HCT116 (cell line): ENCODE measurements at regions not wholly inside any gene's neighbourhood (a gene's known extent, or its start where the extent isn't known, plus 50 kb on each side); places are given as distances from the start of the nearest gene placed in this dataset.

Experiments
- ATAC-seq: fragments of 200-7000 bp; cut with Tn5 transposase; 2 replicates; pipeline ENCODE4 v1.9.1; 2020; ENCODE audit warnings: mild to moderate bottlenecking, moderate library complexity
- BruUV-seq: library from RNA; stranded (reverse); fragments of 400-500 nt; replicated peaks from 2 replicates; lab custom pipeline; 2021; lab: Mats Ljungman, UMichigan
- CTCF ChIA-PET: fragments of 300-600 bp; sonication (Branson Sonifier 250); formaldehyde crosslinking; loops from one replicate; lab custom pipeline; 2021; ENCODE audit warnings: antibody characterized with exemption; lab: Charles Lee
- POLR2A ChIA-PET: fragments of 300-600, 350-600 bp; sonication (Branson Sonifier 250); formaldehyde crosslinking; loops from one replicate; lab custom pipeline; 2021; ENCODE audit warnings: antibody characterized with exemption; lab: Charles Lee
- RAD21 ChIA-PET, 2 experiments: fragments of 300-600 bp; sonication (Branson Sonifier 250); formaldehyde crosslinking; loops; one replicate each; lab custom pipeline; 2023; ENCODE audit warnings: low total read pairs in 2 of 2; ENCODE audit not compliant: uncharacterized antibody in 2 of 2, unreplicated experiment in 2 of 2, low non-redundant PET in 1 of 2; lab: Charles Lee
- DNase-seq: peaks from one replicate; pipeline ENCODE4 v3.0.0-alpha.2; 2010; ENCODE audit warnings: low read depth, low spot score
- H2AFZ ChIP-seq: fragments of 200-600 bp; shearing (Covaris generic), sonication (generic); 2 replicates; pipeline ENCODE4 v1.6.1; 2017; ENCODE audit warnings: low read depth, mixed run types, mixed read lengths, antibody characterized with exemption, low read length; ENCODE audit not compliant: poor library complexity, severe bottlenecking
- H3K27ac ChIP-seq: 2 replicates; pipeline ENCODE4 v1.5.1; 2012; ENCODE audit warnings: low read depth, low read length
- H3K27me3 ChIP-seq: fragments of 200-600 bp; sonication (generic); 2 replicates; pipeline ENCODE4 v1.6.1; 2016; ENCODE audit warnings: mixed run types, low read length, mixed read lengths; ENCODE audit not compliant: insufficient read depth
- H3K36me3 ChIP-seq, 2 experiments: fragments of 200-500 bp in 1 of 2; fragments of 200-600 bp in 1 of 2; sonication (Bioruptor generic) in 1 of 2; sonication (generic) in 1 of 2; 2 replicates each; pipeline versions ENCODE4 v1.5.1 to v1.6.1; 2014 to 2016; ENCODE audit warnings: low read length in 2 of 2, inconsistent platforms in 1 of 2, mixed read lengths in 1 of 2, mixed run types in 1 of 2; ENCODE audit not compliant: insufficient read depth in 2 of 2, control insufficient read depth in 1 of 2
- H3K4me1 ChIP-seq, 2 experiments: fragments of 200-600 bp in 1 of 2; sonication (generic) in 1 of 2; 2 replicates each; pipeline versions ENCODE4 v1.5.1 to v1.6.1; 2012 to 2017; ENCODE audit warnings: low read length in 2 of 2, inconsistent platforms in 1 of 2, mild to moderate bottlenecking in 1 of 2, mixed read lengths in 1 of 2, mixed run types in 1 of 2, moderate library complexity in 1 of 2; ENCODE audit not compliant: insufficient read depth in 2 of 2, control insufficient read depth in 1 of 2
- H3K4me2 ChIP-seq: fragments of 200-600 bp; sonication (generic); 2 replicates; pipeline ENCODE4 v1.6.1; 2017; ENCODE audit warnings: mixed run types, low read length, mixed read lengths
- H3K4me3 ChIP-seq, 2 experiments: fragments of 200-600 bp in 1 of 2; sonication (generic) in 1 of 2; replicated peaks in 1 of 2; 2 replicates each; pipeline ENCODE4 v1.5.1; 2011 to 2016; ENCODE audit warnings: low read length in 2 of 2, control low read depth in 1 of 2, low read depth in 1 of 2, mild to moderate bottlenecking in 1 of 2, mixed read lengths in 1 of 2, mixed run types in 1 of 2
- H3K79me2 ChIP-seq: fragments of 200-600 bp; sonication (generic); 2 replicates; pipeline ENCODE4 v1.6.1; 2017; ENCODE audit warnings: mild to moderate bottlenecking, mixed run types, low read length, moderate library complexity, mixed read lengths; ENCODE audit not compliant: insufficient read depth
- H3K9ac ChIP-seq: fragments of 200-600 bp; sonication (generic); 2 replicates; pipeline ENCODE4 v1.6.1; 2016; ENCODE audit warnings: low read length, mixed read lengths
- H3K9me2 ChIP-seq: fragments of 200-600 bp; sonication (generic), shearing (Covaris generic); 2 replicates; pipeline ENCODE4 v1.6.1; 2017; ENCODE audit warnings: mixed run types, mild to moderate bottlenecking, moderate library complexity; ENCODE audit not compliant: insufficient read depth
- H3K9me3 ChIP-seq, 2 experiments: fragments of 200-500 bp in 1 of 2; fragments of 200-600 bp in 1 of 2; sonication (Bioruptor generic) in 1 of 2; sonication (generic) in 1 of 2; 2 replicates each; pipeline ENCODE4 v1.6.1; 2014 to 2017; ENCODE audit warnings: low read length in 2 of 2, mixed read lengths in 2 of 2, inconsistent platforms in 1 of 2, low read depth in 1 of 2, mild to moderate bottlenecking in 1 of 2, mixed run types in 1 of 2, moderate library complexity in 1 of 2; ENCODE audit not compliant: control insufficient read depth in 1 of 2, insufficient read depth in 1 of 2
- H4K20me1 ChIP-seq: fragments of 200-600 bp; sonication (generic), shearing (Covaris generic); 2 replicates; pipeline ENCODE4 v1.6.1; 2017; ENCODE audit warnings: mixed run types, mild to moderate bottlenecking, moderate library complexity; ENCODE audit not compliant: insufficient read depth
- CEBPB ChIP-seq: IDR thresholded peaks from 2 replicates; pipeline ENCODE4 v1.6.1; 2012; ENCODE audit warnings: low read depth
- CTCF ChIP-seq, 3 experiments: fragments of 200-600 bp in 1 of 3; sonication (generic) in 1 of 3; IDR thresholded peaks in 2 of 3; conservative IDR thresholded peaks in 1 of 3; 2 replicates each; pipeline ENCODE4 v1.5.1; 2012 to 2017; ENCODE audit warnings: low read depth in 2 of 3, low read length in 2 of 3, antibody characterized with exemption in 1 of 3, borderline replicate concordance in 1 of 3, control low read depth in 1 of 3, mild to moderate bottlenecking in 1 of 3, mixed read lengths in 1 of 3, mixed run types in 1 of 3, moderate library complexity in 1 of 3; ENCODE audit not compliant: insufficient read depth in 1 of 3
- ELF1 ChIP-seq: IDR thresholded peaks from 2 replicates; pipeline ENCODE4 v1.6.1; 2012; ENCODE audit warnings: low read depth, borderline replicate concordance
- EZH2 ChIP-seq: fragments of 200-600 bp; sonication (generic); IDR thresholded peaks from 2 replicates; pipeline ENCODE4 v1.6.1; 2017; ENCODE audit warnings: antibody characterized with exemption, mixed run types
- EZH2phosphoT487 ChIP-seq: fragments of 200-600 bp; IDR thresholded peaks from 2 replicates; pipeline ENCODE4 v1.6.1; 2018; ENCODE audit warnings: antibody characterized with exemption, borderline replicate concordance
- FOSL1 ChIP-seq: IDR thresholded peaks from 2 replicates; pipeline ENCODE4 v1.6.1; 2012; ENCODE audit warnings: low read depth
- SRF ChIP-seq: IDR thresholded peaks from 2 replicates; pipeline ENCODE4 v1.6.1; 2012; ENCODE audit warnings: low read depth
- TCF7L2 ChIP-seq: IDR thresholded peaks from 2 replicates; pipeline ENCODE4 v1.7.0; 2011; ENCODE audit warnings: borderline replicate concordance, inconsistent platforms; ENCODE audit not compliant: insufficient read depth, insufficient read length; ENCODE audit errors: extremely low read depth
- ZNF274 ChIP-seq: fragments of 200-500 bp; sonication (Bioruptor generic); IDR thresholded peaks from 2 replicates; pipeline ENCODE4 v1.6.1; 2014; ENCODE audit warnings: mild to moderate bottlenecking, low read depth, low read length, inconsistent platforms
- intact Hi-C: fragments of 100-400 bp; cut with micrococcal nuclease; formaldehyde crosslinking; loops from 2 replicates; pipeline ENCODE4 v1.10.0; 2022
- TF ChIP-seq, protein P1 (sequence below): IDR thresholded peaks from 2 replicates; pipeline ENCODE4 v1.6.1; 2012
- TF ChIP-seq, protein P2 (sequence below): IDR thresholded peaks from 2 replicates; pipeline ENCODE4 v1.6.1; 2012; ENCODE audit warnings: low read depth

DNA sequence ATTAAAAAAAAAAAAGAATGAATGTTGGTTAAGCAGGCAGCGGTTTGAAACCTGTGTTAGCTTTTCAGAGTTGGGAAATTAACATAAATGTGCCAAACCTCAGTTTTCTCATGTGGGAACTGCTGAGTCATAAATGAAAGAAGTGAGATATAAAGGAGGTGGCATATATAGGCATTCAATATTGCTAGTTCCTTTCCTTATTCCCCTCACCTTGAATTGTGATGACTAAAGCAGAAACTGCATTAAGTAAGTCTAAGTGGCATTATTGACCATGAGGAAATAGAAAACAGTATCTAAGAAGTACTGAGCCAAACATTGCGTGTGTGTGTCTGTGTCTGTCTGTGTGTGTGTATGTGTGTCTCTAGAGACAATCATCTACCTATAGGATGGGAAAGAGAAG lies 691.2 kb downstream of the TLR4 start:
- H3K4me1 ChIP-seq = no peaks in the 10 kb centered on the region
- no peak overlapping the region for H3K4me3 ChIP-seq
- no peak for DNase-seq
- no peak overlapping the region for H2AFZ ChIP-seq
- H3K9ac ChIP-seq = no peak overlapping the region
- no peaks in the 10 kb centered on the region for H3K27me3 ChIP-seq
- H3K36me3 ChIP-seq = no peaks in the 10 kb centered on the region
- intact Hi-C loops = no loop called here
- no peaks in the 10 kb centered on the region for H3K79me2 ChIP-seq
- H4K20me1 ChIP-seq = no peaks in the 10 kb centered on the region
- no peaks in the 10 kb centered on the region for H3K9me2 ChIP-seq
- no peak for TF ChIP-seq CTCF (IDR thresholded peaks at IDR 0.05 in 2 of 3, conservative IDR thresholded peaks at IDR 0.05 in 1 of 3; ENCODE audit: borderline replicate concordance in 1 of 3, insufficient read depth in 1 of 3, low read depth in 2 of 3, low read length in 2 of 3)
- no peak for TF ChIP-seq ELF1
- TF ChIP-seq, protein P1, sequence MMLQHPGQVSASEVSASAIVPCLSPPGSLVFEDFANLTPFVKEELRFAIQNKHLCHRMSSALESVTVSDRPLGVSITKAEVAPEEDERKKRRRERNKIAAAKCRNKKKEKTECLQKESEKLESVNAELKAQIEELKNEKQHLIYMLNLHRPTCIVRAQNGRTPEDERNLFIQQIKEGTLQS = no peak
- no peak for TF ChIP-seq FOSL1
- no peak for TF ChIP-seq SRF
- H3K27ac ChIP-seq = no peak overlapping the region
- BruUV-seq = no TSS peak
- POLR2A ChIA-PET = no interaction called here
- ATAC-seq = no peak
- H3K4me2 ChIP-seq = no peak overlapping the region
- H3K9me3 ChIP-seq = peaks cover 14 to 16% of the 10 kb centered on the region in 2 experiments; a peak in 2 of 4 replicates
- CTCF ChIA-PET = no interaction called here
- RAD21 ChIA-PET = no interaction called here

DNA sequence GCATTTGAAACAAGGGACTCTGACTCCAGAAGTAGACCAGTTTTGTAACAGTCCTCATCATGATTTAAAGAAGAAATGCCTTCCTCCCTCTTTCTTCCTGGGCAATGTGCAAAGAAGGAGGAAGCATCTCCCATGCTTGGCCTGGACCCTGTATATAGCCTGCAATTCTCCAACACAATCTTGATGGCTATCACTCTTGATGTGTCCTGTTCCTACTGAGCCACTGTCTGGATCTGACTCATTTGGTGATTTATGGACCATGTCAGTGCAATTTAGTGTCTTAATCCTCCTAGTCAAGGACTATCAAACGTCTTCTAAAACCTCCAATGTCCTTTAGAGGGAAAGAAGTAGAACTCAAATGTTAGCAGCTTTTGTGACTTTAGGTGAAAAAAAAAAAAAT lies 697.3 kb downstream of the TLR4 start:
- no peaks in the 10 kb centered on the region for H3K36me3 ChIP-seq
- H2AFZ ChIP-seq = no peak overlapping the region
- no peak overlapping the region for H3K4me2 ChIP-seq
- RAD21 ChIA-PET = no interaction called here
- no TSS peak for BruUV-seq
- no peak overlapping the region for H3K27ac ChIP-seq
- no peaks in the 10 kb centered on the region for H3K4me1 ChIP-seq
- H4K20me1 ChIP-seq = no peaks in the 10 kb centered on the region
- CTCF ChIA-PET = no interaction called here
- no peaks in the 10 kb centered on the region for H3K27me3 ChIP-seq
- no peaks in the 10 kb centered on the region for H3K9me2 ChIP-seq
- no peak overlapping the region for H3K9ac ChIP-seq
- POLR2A ChIA-PET = no interaction called here
- H3K9me3 ChIP-seq = peaks cover 13 to 15% of the 10 kb centered on the region in 2 experiments; a peak in 2 of 4 replicates
- DNase-seq (no peak), ATAC-seq (no peak)
- no peaks in the 10 kb centered on the region for H3K79me2 ChIP-seq
- H3K4me3 ChIP-seq = no peak overlapping the region
- intact Hi-C loops = no loop called here
- TF ChIP-seq ELF1 (no peak), EZH2phosphoT487 (no peak), TCF7L2 (no peak), CEBPB (no peak), SRF (no peak), EZH2 (no peak), ZNF274 (no peak)
- TF ChIP-seq, protein P1 = no peak
- TF ChIP-seq, protein P2, sequence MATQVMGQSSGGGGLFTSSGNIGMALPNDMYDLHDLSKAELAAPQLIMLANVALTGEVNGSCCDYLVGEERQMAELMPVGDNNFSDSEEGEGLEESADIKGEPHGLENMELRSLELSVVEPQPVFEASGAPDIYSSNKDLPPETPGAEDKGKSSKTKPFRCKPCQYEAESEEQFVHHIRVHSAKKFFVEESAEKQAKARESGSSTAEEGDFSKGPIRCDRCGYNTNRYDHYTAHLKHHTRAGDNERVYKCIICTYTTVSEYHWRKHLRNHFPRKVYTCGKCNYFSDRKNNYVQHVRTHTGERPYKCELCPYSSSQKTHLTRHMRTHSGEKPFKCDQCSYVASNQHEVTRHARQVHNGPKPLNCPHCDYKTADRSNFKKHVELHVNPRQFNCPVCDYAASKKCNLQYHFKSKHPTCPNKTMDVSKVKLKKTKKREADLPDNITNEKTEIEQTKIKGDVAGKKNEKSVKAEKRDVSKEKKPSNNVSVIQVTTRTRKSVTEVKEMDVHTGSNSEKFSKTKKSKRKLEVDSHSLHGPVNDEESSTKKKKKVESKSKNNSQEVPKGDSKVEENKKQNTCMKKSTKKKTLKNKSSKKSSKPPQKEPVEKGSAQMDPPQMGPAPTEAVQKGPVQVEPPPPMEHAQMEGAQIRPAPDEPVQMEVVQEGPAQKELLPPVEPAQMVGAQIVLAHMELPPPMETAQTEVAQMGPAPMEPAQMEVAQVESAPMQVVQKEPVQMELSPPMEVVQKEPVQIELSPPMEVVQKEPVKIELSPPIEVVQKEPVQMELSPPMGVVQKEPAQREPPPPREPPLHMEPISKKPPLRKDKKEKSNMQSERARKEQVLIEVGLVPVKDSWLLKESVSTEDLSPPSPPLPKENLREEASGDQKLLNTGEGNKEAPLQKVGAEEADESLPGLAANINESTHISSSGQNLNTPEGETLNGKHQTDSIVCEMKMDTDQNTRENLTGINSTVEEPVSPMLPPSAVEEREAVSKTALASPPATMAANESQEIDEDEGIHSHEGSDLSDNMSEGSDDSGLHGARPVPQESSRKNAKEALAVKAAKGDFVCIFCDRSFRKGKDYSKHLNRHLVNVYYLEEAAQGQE = no peak
